ENCODE measurements at regions not wholly inside any gene's neighbourhood (a gene's known extent, or its start where the extent isn't known, plus 50 kb on each side); places are given as distances from the start of the nearest gene placed in this dataset.

- no peak for DNase-seq
- Histone ChIP-seq H4K20me1 (ENCODE audit: control insufficient read depth, insufficient read depth, low read length, poor library complexity, severe bottlenecking) (no peaks in the 10 kb centered on the region), H3K9me3 (ENCODE audit: control extremely low read depth in 1 of 3, control insufficient read depth in 2 of 3, insufficient read depth in 1 of 3, low read length in 2 of 3) (no peaks in the 10 kb centered on the region), H3K4me3 (ENCODE audit: control extremely low read depth in 1 of 5, extremely low read depth in 1 of 5, insufficient read depth in 1 of 5, low read depth in 2 of 5, low read length in 4 of 5) (no peak overlapping the region), H3K9ac (ENCODE audit: low read length) (no peak overlapping the region), H3K4me2 (replicated peaks; ENCODE audit: low read depth, low read length, poor library complexity, severe bottlenecking) (no peak overlapping the region), H3K36me3 (replicated peaks in 1 of 2; ENCODE audit: control extremely low read depth in 1 of 2, control insufficient read depth in 1 of 2, extremely low read depth in 1 of 2, insufficient read depth in 2 of 2, low read length in 1 of 2) (no peaks in the 10 kb centered on the region), H3K79me2 (ENCODE audit: control insufficient read depth, insufficient read depth, low read length) (no peaks in the 10 kb centered on the region), H3K27me3 (replicated peaks in 1 of 4; ENCODE audit: control extremely low read depth in 1 of 4, control insufficient read depth in 3 of 4, insufficient read depth in 4 of 4, low read length in 3 of 4) (no peaks in the 10 kb centered on the region), H2AFZ (ENCODE audit: insufficient read depth, low read depth, low read length, poor library complexity, severe bottlenecking) (no peak overlapping the region), H3K4me1 (ENCODE audit: control insufficient read depth in 2 of 2, insufficient read depth in 2 of 2, low read length in 2 of 2) (no peaks in the 10 kb centered on the region), H3K27ac (ENCODE audit: low read length in 2 of 2) (no peak overlapping the region)
- ChIA-PET POLR2A (no interaction called here), CTCF (no interaction called here)
- H3K27me3 Mint-ChIP-seq, result no peaks in the 10 kb centered on the region
- no peaks in the 10 kb centered on the region for H3K4me1 Mint-ChIP-seq
- no peak overlapping the region for H3K4me3 Mint-ChIP-seq
- 87% methylated on average over 6 of the region's 6 CpGs for WGBS (ENCODE audit: insufficient coverage)
- no peaks in the 10 kb centered on the region for H3K9me3 Mint-ChIP-seq (ENCODE audit: insufficient read depth)
- TF ChIP-seq, protein P1, sequence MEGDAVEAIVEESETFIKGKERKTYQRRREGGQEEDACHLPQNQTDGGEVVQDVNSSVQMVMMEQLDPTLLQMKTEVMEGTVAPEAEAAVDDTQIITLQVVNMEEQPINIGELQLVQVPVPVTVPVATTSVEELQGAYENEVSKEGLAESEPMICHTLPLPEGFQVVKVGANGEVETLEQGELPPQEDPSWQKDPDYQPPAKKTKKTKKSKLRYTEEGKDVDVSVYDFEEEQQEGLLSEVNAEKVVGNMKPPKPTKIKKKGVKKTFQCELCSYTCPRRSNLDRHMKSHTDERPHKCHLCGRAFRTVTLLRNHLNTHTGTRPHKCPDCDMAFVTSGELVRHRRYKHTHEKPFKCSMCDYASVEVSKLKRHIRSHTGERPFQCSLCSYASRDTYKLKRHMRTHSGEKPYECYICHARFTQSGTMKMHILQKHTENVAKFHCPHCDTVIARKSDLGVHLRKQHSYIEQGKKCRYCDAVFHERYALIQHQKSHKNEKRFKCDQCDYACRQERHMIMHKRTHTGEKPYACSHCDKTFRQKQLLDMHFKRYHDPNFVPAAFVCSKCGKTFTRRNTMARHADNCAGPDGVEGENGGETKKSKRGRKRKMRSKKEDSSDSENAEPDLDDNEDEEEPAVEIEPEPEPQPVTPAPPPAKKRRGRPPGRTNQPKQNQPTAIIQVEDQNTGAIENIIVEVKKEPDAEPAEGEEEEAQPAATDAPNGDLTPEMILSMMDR (IDR thresholded peaks at IDR 0.05), result no peak
- no peak for TF ChIP-seq EZH2 (IDR thresholded peaks at IDR 0.05; ENCODE audit: borderline replicate concordance, insufficient read depth, low read depth, low read length, poor library complexity, severe bottlenecking)
- ATAC-seq (ENCODE audit: low read depth), result no peak
- no peak overlapping the region for H3K27ac Mint-ChIP-seq
- intact Hi-C loops (cut with micrococcal nuclease), result no loop called here
Observed at GRCh38 chr3:127033171-127033570, 50.3 kb downstream of the PLXNA1 start.

DNA sequence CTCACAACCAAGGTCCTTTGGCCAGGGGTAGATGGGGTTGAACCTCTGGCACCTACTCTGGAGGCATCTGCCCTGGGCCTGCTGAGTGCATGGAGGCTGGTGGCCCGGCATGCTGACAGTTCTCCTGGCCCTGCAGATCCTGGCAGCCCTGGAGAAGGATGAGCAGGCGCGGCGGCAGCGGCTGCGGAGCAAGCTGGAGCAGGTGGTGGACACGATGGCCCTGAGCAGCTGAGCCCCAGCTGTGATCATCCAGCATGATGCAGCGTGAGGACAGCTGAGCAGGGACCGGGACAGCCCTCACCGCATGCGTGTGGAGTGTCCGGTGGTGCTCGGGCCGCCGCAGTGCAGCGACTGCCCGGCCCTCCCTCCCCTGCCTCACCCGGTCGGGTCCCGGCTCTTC, 50.9 kb downstream of the PLXNA1 start:
- Mint-ChIP-seq H3K27ac (no peak overlapping the region), H3K4me1 (no peaks in the 10 kb centered on the region), H3K27me3 (no peaks in the 10 kb centered on the region), H3K4me3 (no peak overlapping the region), H3K9me3 (ENCODE audit: insufficient read depth) (no peaks in the 10 kb centered on the region)
- Histone ChIP-seq H3K4me3 (ENCODE audit: control extremely low read depth in 1 of 5, extremely low read depth in 1 of 5, insufficient read depth in 1 of 5, low read depth in 2 of 5, low read length in 4 of 5) (no peak overlapping the region), H3K79me2 (ENCODE audit: control insufficient read depth, insufficient read depth, low read length) (no peaks in the 10 kb centered on the region), H3K27me3 (replicated peaks in 1 of 4; ENCODE audit: control extremely low read depth in 1 of 4, control insufficient read depth in 3 of 4, insufficient read depth in 4 of 4, low read length in 3 of 4) (no peaks in the 10 kb centered on the region), H3K9me3 (ENCODE audit: control extremely low read depth in 1 of 3, control insufficient read depth in 2 of 3, insufficient read depth in 1 of 3, low read length in 2 of 3) (no peaks in the 10 kb centered on the region), H2AFZ (ENCODE audit: insufficient read depth, low read depth, low read length, poor library complexity, severe bottlenecking) (no peak overlapping the region), H3K4me1 (ENCODE audit: control insufficient read depth in 2 of 2, insufficient read depth in 2 of 2, low read length in 2 of 2) (no peaks in the 10 kb centered on the region), H4K20me1 (ENCODE audit: control insufficient read depth, insufficient read depth, low read length, poor library complexity, severe bottlenecking) (no peaks in the 10 kb centered on the region), H3K36me3 (replicated peaks in 1 of 2; ENCODE audit: control extremely low read depth in 1 of 2, control insufficient read depth in 1 of 2, extremely low read depth in 1 of 2, insufficient read depth in 2 of 2, low read length in 1 of 2) (no peaks in the 10 kb centered on the region), H3K9ac (ENCODE audit: low read length) (no peak overlapping the region), H3K27ac (ENCODE audit: low read length in 2 of 2) (no peak overlapping the region), H3K4me2 (replicated peaks; ENCODE audit: low read depth, low read length, poor library complexity, severe bottlenecking) (no peak overlapping the region)
- intact Hi-C loops (cut with micrococcal nuclease), result no loop called here
- DNase-seq (no peak), ATAC-seq (ENCODE audit: low read depth) (no peak)
- POLR2A ChIA-PET, result no interaction called here
- TF ChIP-seq, protein P1 (IDR thresholded peaks at IDR 0.05), result no peak
- TF ChIP-seq EZH2 (IDR thresholded peaks at IDR 0.05; ENCODE audit: borderline replicate concordance, insufficient read depth, low read depth, low read length, poor library complexity, severe bottlenecking), result no peak
- WGBS (ENCODE audit: insufficient coverage), result 97% methylated on average over 16 of the region's 20 CpGs
- CTCF ChIA-PET, result no interaction called here
